ENCODE measurements at regions not wholly inside any gene's neighbourhood (a gene's known extent, or its start where the extent isn't known, plus 50 kb on each side); places are given as distances from the start of the nearest gene placed in this dataset.
A peak's percentile ranks its signal among the peaks of the same experiment; 100 is the strongest.

DNA sequence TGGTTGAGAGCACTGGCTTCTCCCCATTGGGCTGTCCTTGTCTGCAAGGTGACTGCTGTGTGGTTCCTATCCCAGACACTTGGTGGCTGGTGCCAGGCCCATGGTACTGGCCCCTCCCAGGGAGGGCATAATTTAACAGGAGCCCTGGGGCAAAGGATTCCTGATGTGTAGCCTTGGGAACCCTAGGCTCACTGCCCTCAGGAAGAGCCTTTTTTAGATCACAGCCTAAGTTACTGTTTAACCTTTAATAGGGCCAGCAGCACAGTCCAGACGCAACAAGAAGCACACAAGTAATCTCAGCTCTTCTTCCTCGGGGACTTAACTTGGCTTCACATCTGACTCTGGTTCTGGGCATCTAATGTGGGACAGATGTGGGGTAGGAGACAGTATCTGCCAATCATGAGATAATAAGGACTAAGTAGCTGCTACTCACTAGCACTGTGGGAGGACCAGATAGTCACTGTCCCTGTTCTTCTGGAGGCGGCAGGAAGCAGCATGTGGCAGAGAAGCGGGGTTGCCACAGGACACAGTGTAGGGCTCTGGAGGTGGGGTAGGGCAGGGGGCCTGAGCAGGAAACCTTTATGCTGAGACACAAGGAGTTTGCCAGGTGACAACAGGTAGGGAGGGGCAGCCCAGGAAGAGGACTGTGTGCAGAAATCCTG lies 136.3 kb downstream of the TMEM17 start:
- H3K27ac ChIP-seq (ENCODE audit: low read length): no peak overlapping the region

GRCh38 chr2:62364791-62365528 lies 141.0 kb downstream of the TMEM17 start:
- no peak overlapping the region for H3K9ac ChIP-seq (ENCODE audit: low read length)
- H3K9me3 ChIP-seq (ENCODE audit: control insufficient read depth, low read depth, low read length): no peaks in the 10 kb centered on the region
- no peak overlapping the region for H3K4me3 ChIP-seq (ENCODE audit: low read length)
- no peaks in the 10 kb centered on the region for H3K27me3 ChIP-seq (ENCODE audit: control insufficient read depth, insufficient read depth, low read length)
- H3K4me1 ChIP-seq (ENCODE audit: control insufficient read depth, low read depth, low read length): peaks cover 4% of the 10 kb centered on the region
- no peaks in the 10 kb centered on the region for H3K36me3 ChIP-seq (ENCODE audit: control insufficient read depth, low read depth, low read length)
- no peak overlapping the region for H3K27ac ChIP-seq (ENCODE audit: low read length)

More for the DNA sequence above, 136.3 kb downstream of the TMEM17 start:
- Histone ChIP-seq H3K9ac (ENCODE audit: low read length) (no peak overlapping the region), H3K4me3 (ENCODE audit: low read length) (no peak overlapping the region), H3K4me1 (ENCODE audit: control insufficient read depth, low read depth, low read length) (peaks cover 8% of the 10 kb centered on the region), H3K36me3 (ENCODE audit: control insufficient read depth, low read depth, low read length) (no peaks in the 10 kb centered on the region), H3K27me3 (ENCODE audit: control insufficient read depth, insufficient read depth, low read length) (no peaks in the 10 kb centered on the region), H3K9me3 (ENCODE audit: control insufficient read depth, low read depth, low read length) (peaks cover 18% of the 10 kb centered on the region)

DNA sequence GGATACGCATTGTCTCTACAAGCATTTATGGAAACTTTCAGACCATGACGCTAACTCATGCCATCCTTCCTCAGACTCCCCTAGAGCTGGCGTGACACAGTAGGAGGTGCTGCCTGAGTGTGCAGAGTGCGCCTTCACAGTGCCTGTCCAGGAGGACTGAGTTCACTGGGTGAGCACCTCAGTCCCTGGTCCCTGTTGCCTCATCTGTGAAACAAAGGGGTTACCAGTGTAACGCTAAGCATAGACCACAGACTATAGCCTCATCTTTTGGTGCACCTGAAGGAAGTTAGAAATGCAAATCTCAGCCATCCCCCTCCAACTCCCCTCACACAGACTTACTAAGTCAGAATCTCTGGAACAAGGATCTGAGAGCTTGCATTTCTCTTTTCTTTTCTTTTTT lies 142.8 kb downstream of the TMEM17 start:
- Histone ChIP-seq H3K27me3 (ENCODE audit: control insufficient read depth, insufficient read depth, low read length) (no peaks in the 10 kb centered on the region), H3K4me1 (ENCODE audit: control insufficient read depth, low read depth, low read length) (peaks cover 4% of the 10 kb centered on the region), H3K9me3 (ENCODE audit: control insufficient read depth, low read depth, low read length) (no peaks in the 10 kb centered on the region), H3K4me3 (ENCODE audit: low read length) (no peak overlapping the region), H3K36me3 (ENCODE audit: control insufficient read depth, low read depth, low read length) (no peaks in the 10 kb centered on the region), H3K27ac (ENCODE audit: low read length) (no peak overlapping the region), H3K9ac (ENCODE audit: low read length) (no peak overlapping the region)

GRCh38 chr2:62362561-62362960 lies 143.4 kb downstream of the TMEM17 start:
- Histone ChIP-seq H3K27me3 (ENCODE audit: control insufficient read depth, insufficient read depth, low read length) (no peaks in the 10 kb centered on the region), H3K9ac (ENCODE audit: low read length) (no peak overlapping the region), H3K9me3 (ENCODE audit: control insufficient read depth, low read depth, low read length) (no peaks in the 10 kb centered on the region), H3K27ac (ENCODE audit: low read length) (no peak overlapping the region), H3K36me3 (ENCODE audit: control insufficient read depth, low read depth, low read length) (no peaks in the 10 kb centered on the region), H3K4me3 (ENCODE audit: low read length) (no peak overlapping the region), H3K4me1 (ENCODE audit: control insufficient read depth, low read depth, low read length) (peaks cover 4% of the 10 kb centered on the region)

DNA sequence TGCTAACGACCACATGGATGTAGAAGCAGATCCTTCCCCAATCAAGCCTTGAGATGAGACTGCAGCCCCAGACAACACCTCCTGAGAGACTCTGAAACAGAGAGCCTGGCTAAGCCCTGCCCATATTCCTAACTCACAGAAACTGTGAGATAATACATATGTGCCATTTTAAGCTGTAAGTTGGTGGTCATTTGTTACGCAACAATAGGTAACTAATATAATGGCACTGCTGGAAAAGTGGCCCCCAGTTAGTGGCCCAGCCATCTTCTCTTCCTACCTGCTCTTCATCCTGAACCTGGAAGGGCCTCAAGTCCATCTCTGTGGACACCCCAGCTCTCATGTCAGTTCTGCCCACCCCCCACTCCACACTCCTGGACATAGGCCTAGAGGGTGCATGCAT lies 144.0 kb downstream of the TMEM17 start:
- Histone ChIP-seq H3K4me3 (ENCODE audit: low read length) (no peak overlapping the region), H3K9me3 (ENCODE audit: control insufficient read depth, low read depth, low read length) (no peaks in the 10 kb centered on the region), H3K4me1 (ENCODE audit: control insufficient read depth, low read depth, low read length) (peaks cover 4% of the 10 kb centered on the region), H3K36me3 (ENCODE audit: control insufficient read depth, low read depth, low read length) (no peaks in the 10 kb centered on the region), H3K27ac (ENCODE audit: low read length) (no peak overlapping the region), H3K9ac (ENCODE audit: low read length) (no peak overlapping the region), H3K27me3 (ENCODE audit: control insufficient read depth, insufficient read depth, low read length) (no peaks in the 10 kb centered on the region)

DNA sequence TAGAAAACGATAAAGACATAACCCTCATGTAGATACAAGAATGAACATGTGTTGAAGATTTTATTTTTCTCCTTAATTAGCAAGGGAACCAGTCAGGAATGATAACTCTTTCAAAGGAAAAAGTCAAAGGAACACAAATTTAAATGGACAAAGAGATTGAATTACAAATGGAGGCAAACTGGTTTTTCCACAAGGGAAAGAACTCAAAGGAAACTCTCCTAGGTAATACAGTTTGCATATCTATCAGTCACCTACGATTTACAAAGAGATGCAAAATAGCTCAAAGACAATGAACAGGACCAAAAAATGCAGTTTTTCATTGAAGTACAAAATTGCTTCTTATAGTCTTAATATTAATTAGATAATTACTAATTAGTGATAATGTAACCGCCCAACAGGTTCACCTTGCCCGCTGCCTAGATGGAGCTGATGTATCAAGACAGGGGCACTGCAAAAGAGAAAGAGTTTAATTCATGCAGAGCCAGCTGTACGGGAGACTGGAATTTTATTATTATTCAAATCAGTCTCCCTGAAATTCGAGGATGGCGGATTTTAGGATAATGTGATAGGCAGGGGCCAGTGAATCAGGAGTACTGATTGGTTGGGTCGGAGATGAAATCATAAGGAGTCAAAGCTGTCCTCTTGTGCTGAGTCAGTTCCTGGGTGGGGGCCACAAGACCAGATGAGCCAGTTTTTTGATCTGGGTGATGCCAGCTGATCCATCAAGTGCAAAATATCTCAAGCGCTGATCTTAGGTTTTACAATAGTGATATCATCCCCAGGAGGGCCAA lies 151.0 kb downstream of the TMEM17 start:
- peak overlapping the region; percentile 19 for H3K4me3 ChIP-seq (ENCODE audit: low read length)
- no peaks in the 10 kb centered on the region for H3K36me3 ChIP-seq (ENCODE audit: control insufficient read depth, low read depth, low read length)
- no peaks in the 10 kb centered on the region for H3K27me3 ChIP-seq (ENCODE audit: control insufficient read depth, insufficient read depth, low read length)
- peaks cover 11% of the 10 kb centered on the region for H3K4me1 ChIP-seq (ENCODE audit: control insufficient read depth, low read depth, low read length)
- peak overlapping the region; percentile 40 for H3K27ac ChIP-seq (ENCODE audit: low read length)
- H3K9ac ChIP-seq (ENCODE audit: low read length): peak overlapping the region; percentile 41
- no peaks in the 10 kb centered on the region for H3K9me3 ChIP-seq (ENCODE audit: control insufficient read depth, low read depth, low read length)

GRCh38 chr2:62352031-62352430 lies 154.0 kb downstream of the TMEM17 start:
- H3K27ac ChIP-seq (ENCODE audit: low read length): no peak overlapping the region
- H3K27me3 ChIP-seq (ENCODE audit: control insufficient read depth, insufficient read depth, low read length): no peaks in the 10 kb centered on the region
- H3K9ac ChIP-seq (ENCODE audit: low read length): no peak overlapping the region
- no peaks in the 10 kb centered on the region for H3K9me3 ChIP-seq (ENCODE audit: control insufficient read depth, low read depth, low read length)
- H3K4me3 ChIP-seq (ENCODE audit: low read length): no peak overlapping the region
- peaks cover 15% of the 10 kb centered on the region for H3K4me1 ChIP-seq (ENCODE audit: control insufficient read depth, low read depth, low read length)
- no peaks in the 10 kb centered on the region for H3K36me3 ChIP-seq (ENCODE audit: control insufficient read depth, low read depth, low read length)

- H3K4me3 ChIP-seq (ENCODE audit: low read length): no peak overlapping the region
- H3K9ac ChIP-seq (ENCODE audit: low read length): no peak overlapping the region
- no peak overlapping the region for H3K27ac ChIP-seq (ENCODE audit: low read length)
- no peaks in the 10 kb centered on the region for H3K9me3 ChIP-seq (ENCODE audit: control insufficient read depth, low read depth, low read length)
- H3K27me3 ChIP-seq (ENCODE audit: control insufficient read depth, insufficient read depth, low read length): no peaks in the 10 kb centered on the region
- H3K4me1 ChIP-seq (ENCODE audit: control insufficient read depth, low read depth, low read length): peaks cover 9% of the 10 kb centered on the region
- no peaks in the 10 kb centered on the region for H3K36me3 ChIP-seq (ENCODE audit: control insufficient read depth, low read depth, low read length)
These were observed 153.9 kb downstream of the B3GNT2 start for GRCh38 chr2:62349788-62350187.

- H3K27ac ChIP-seq (ENCODE audit: low read length): no peak overlapping the region
- H3K36me3 ChIP-seq (ENCODE audit: control insufficient read depth, low read depth, low read length): no peaks in the 10 kb centered on the region
These were observed 152.8 kb downstream of the B3GNT2 start for GRCh38 chr2:62348700-62349099.

DNA sequence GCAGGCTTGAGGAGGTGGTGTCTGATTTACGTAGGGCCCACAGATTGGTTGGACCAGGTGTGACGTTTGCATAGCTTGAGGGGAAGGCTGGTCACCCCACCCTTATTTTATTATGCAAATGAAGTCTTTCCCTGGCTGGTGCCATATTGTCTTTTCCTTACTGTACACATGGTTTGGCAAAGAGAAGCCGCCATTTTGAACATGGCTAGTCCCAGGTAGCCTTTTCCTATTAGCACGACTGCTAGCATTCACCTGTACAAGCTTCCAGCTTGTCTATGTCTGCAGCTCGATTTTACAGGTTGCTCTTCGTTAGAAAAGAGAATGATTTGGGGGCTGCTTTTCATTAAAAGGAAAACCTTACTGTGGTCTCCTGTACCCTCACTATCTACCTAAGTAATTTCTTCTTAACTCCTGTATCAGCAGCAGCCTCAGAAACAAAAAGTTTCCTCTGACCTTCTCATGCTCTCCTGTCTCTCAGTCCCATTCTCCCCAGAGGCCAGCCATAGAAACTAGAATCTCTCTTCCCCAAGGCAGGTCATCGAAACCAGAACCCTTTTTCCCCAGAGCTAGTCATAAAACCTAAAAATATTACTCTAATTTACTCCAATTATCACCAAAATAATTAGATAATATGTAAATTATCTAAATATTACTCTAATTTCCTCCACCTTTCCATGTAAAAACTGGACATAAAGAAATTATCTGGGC lies 151.8 kb downstream of the B3GNT2 start:
- H3K4me1 ChIP-seq (ENCODE audit: control insufficient read depth, low read depth, low read length): peaks cover 5% of the 10 kb centered on the region
- no peaks in the 10 kb centered on the region for H3K36me3 ChIP-seq (ENCODE audit: control insufficient read depth, low read depth, low read length)
- H3K9ac ChIP-seq (ENCODE audit: low read length): no peak overlapping the region
- H3K4me3 ChIP-seq (ENCODE audit: low read length): no peak overlapping the region
- H3K9me3 ChIP-seq (ENCODE audit: control insufficient read depth, low read depth, low read length): no peaks in the 10 kb centered on the region
- no peaks in the 10 kb centered on the region for H3K27me3 ChIP-seq (ENCODE audit: control insufficient read depth, insufficient read depth, low read length)
- H3K27ac ChIP-seq (ENCODE audit: low read length): no peak overlapping the region

More at GRCh38 chr2:62348700-62349099, 152.8 kb downstream of the B3GNT2 start:
- H3K4me3 ChIP-seq (ENCODE audit: low read length): no peak overlapping the region
- H3K9me3 ChIP-seq (ENCODE audit: control insufficient read depth, low read depth, low read length): no peaks in the 10 kb centered on the region
- H3K27me3 ChIP-seq (ENCODE audit: control insufficient read depth, insufficient read depth, low read length): no peaks in the 10 kb centered on the region
- H3K9ac ChIP-seq (ENCODE audit: low read length): no peak overlapping the region
- peaks cover 5% of the 10 kb centered on the region for H3K4me1 ChIP-seq (ENCODE audit: control insufficient read depth, low read depth, low read length)

DNA sequence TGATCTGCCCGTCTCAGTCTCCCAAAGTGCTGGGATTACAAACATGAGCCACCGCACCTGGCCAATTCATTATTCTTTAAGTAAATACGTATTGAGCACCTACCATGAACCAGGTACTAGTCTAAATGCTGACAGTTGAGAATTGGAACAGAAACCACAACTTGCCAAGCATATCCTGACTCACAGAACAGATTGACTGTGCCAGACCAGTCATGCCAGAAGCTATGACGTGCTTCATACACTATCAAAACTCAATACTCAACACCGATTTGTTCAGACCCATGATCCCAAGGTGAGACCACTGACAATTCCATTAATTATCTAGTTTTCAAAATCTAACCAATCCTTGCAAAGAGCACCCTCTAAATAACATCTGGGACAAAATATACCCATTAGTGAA lies 148.6 kb downstream of the B3GNT2 start:
- Histone ChIP-seq H3K27me3 (ENCODE audit: control insufficient read depth, insufficient read depth, low read length) (no peaks in the 10 kb centered on the region), H3K9me3 (ENCODE audit: control insufficient read depth, low read depth, low read length) (no peaks in the 10 kb centered on the region), H3K27ac (ENCODE audit: low read length) (no peak overlapping the region), H3K4me1 (ENCODE audit: control insufficient read depth, low read depth, low read length) (peaks cover 3% of the 10 kb centered on the region), H3K36me3 (ENCODE audit: control insufficient read depth, low read depth, low read length) (no peaks in the 10 kb centered on the region), H3K4me3 (ENCODE audit: low read length) (no peak overlapping the region), H3K9ac (ENCODE audit: low read length) (no peak overlapping the region)
